Activated CD4-positive, alpha-beta T cell treated with anti-CD3 and anti-CD28 coated beads, Interleukin-10, Interleukin-2, amounts not matched to agents 100 ng/mL and 50 ng/mL, durations not matched to agents 16 hours and 8 hours (primary cell): ENCODE measurements at regions not wholly inside any gene's neighbourhood (a gene's known extent, or its start where the extent isn't known, plus 50 kb on each side); places are given as distances from the start of the nearest gene placed in this dataset.

Experiments used
- DNase-seq: peaks from one replicate; pipeline ENCODE4 v3.0.0-alpha.2; 2020

DNA sequence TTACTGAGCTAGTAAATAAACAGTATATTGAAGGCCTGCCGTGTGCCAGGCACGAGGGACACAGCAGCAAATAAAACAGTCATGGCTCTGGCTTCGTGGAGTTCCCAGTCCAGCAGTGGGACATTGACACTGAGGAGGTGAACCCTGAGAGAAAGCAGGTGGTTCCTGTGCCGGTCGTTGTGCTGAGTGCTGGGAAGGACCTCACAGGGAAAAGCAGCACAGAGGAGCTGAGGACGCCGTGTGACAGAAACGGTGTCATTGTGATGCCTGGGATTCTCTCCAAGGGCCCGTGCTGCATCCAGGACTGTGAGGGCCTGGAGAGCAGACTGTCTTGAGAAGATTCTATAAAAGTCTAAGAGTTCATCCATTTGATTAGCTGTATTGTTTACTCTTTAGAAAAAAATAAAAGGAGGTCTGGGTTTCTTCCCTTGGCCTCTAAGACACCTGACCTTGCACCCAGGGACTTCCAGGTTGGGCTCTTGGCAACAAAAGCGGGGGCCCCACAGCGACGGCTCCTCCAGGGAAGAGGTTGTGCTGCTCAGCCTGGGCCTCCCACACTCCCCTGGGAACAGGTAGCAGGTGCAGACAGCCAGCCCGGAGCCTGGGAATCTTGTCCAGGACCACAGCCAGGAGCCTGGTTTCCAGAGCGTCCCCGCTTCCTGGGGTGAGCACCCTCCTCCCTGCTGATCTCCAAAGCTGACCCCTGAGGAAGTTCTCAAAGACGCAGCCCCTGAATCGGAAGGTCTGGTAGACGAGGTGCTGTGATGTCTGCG is 251.2 kb upstream of the PMEPA1 start:
- no peak for DNase-seq

- no peak for DNase-seq
These were observed 249.8 kb upstream of the PMEPA1 start for GRCh38 chr20:57959589-57959988.

DNA sequence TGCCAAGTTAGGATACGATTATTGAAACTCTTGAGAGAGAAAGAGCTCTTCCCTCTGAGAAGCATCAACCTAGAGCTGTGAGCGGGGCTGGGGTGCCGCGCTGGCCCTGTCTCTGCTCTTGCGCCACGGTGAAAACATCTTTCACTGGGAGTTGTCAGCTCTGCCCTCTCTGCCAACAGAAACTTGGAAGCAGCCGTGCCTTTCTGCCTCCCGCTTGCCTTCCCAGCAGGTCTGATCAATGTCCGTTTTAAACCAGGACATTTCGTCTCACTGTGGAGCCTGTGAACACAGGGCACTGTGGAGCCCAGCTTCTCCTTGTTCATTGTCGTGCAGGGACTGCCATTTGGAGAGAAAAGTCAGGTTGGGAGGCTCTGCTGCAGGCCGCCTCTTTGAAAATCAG is 249.2 kb upstream of the PMEPA1 start:
- DNase-seq, result no peak

DNA sequence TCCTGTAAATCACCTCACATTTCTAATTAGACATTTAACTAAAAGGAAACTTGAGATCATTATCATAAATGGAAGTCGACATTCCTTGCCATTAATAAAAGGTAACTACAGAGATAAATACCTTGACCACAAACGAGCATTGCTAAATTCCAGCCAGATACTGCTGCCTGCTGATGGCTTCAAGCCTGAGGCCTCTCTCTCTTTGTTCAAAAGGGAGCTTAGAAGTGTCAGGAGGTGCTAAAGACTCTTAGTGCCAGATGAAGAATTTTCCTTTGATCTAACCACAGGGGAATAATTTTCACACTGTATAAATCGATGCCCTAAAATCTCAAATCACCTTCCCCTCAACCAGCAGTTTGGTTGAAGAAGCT is 248.2 kb upstream of the PMEPA1 start:
- no peak for DNase-seq

DNA sequence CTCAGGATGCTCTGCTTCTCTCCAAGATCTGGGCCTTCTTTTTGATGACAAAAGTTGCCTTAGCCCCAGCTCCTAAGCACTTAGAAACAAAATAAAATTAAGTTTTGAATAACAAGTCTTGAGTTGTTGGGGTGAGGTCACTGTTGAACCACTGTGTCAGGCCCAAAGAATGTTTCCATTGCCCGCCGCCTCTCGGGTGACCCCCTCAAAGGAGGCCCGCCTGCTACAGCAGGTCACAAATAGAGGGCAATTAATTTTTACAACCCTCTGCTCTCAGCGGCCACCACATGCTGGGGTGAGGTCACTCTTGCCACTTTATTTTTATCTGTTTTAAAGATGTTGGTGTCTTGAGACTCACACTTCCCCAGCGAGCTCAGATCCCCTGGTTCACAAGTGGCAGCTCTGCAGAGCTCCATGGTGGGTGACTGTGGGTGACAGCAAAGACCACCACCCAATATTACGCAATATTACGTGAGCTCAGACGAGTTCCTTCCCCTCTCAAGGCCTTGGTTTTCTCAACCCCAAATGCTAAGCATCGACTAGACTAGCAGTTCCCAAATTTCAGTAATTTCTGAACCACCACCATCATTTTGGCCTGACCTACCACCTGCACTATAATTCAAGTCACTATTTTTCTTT is 247.7 kb upstream of the PMEPA1 start:
- DNase-seq, result no peak

GRCh38 chr20:57953638-57954037 is 243.8 kb upstream of the PMEPA1 start:
- DNase-seq, result no peak

DNA sequence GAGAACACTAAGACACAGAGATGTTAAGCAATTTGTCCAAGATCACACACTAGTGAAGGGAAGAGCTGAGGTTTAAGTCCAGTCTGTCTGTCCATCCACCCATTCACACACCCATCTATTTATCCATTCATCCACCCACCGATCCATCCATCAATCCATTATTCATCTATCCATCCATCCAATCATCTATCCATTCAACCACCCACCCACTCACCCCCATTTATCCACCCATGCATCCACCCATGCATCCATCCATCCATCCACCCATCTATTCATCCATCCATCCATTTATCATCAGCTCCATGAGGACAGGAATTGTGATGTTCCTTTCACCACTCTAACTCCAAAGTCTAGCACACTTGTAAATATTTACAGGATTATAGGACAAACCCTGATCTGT is 242.3 kb upstream of the PMEPA1 start:
- DNase-seq, result no peak

- no peak for DNase-seq
These were observed 241.7 kb upstream of the PMEPA1 start for GRCh38 chr20:57951549-57951948.

DNA sequence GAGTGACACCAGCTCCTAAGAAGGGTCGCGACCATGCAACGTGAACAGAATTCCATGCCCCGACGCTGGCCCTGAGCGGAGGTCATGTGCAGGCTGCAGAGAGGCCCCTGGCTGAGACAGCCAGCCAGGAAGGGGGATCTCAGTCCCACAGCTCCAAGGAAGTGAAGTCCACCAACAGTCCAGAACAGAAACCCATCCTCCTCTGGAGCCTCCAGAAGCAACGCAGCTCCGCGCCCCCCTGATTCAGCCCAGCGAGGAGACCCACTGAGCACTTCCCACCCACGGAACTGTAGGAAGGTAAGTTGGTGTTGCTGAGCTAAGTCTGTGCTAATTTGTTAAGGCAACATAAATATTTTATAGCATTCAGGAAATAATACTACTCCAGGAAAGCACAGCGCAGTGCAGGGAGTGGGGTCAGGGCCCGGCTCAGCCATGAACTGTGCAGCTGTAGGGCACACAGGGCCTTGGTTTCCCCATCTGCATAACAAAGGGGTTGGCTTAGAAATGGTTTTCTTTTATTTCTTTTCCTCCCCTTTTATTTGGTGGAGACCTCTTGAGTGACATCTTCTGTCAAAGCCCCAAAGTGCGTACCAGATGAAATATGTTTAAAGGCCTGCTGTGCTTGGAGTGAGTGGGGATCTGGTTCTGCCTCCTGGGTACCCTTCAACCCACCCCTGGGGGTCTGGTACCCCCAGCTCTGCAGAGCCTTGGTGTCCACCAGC is 241.1 kb upstream of the PMEPA1 start:
- DNase-seq, result no peak

DNA sequence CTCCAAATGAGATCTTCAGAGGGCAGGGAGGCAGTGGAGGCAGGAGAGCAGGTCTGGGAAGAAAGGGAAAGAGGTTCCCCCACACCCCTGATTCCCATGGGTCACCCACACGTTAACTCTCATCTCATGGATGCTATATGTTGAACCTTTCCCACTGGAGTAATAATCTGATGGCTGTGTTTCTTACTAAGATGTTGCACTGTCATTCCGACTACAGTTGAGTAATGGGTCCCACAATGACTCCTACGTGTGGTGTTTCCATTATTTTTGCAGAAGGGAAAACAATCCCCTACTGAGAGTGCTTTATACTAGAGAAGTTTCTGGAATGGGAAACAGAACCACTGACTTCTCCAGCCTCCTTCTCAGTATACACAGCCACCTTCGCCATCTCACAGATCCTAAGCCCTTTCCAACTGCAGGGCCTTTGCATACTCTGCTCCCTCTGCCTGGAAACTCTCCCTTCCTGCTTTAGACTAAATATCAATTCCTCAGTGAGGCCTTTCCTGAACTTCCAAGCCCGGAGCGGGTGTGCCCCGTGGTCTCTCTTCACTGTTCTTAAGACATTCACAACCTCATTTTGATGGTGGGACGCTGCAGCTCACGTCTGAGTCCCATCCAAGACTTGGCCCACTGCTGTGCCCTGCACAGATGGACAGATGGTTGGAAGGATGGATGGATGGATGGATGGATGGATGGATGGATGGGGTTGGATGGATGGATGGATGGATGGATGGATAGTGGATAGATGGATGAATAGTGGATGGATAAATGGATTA is 238.6 kb upstream of the PMEPA1 start:
- DNase-seq, result no peak

GRCh38 chr20:57947421-57948179 is 237.8 kb upstream of the PMEPA1 start:
- DNase-seq, result no peak

- no peak for DNase-seq
These were observed 236.9 kb upstream of the PMEPA1 start for GRCh38 chr20:57946559-57947315.

- no peak for DNase-seq
These were observed 235.2 kb upstream of the PMEPA1 start for GRCh38 chr20:57944988-57945387.

- DNase-seq, result no peak
These were observed 234.1 kb upstream of the PMEPA1 start for GRCh38 chr20:57943950-57944349.

DNA sequence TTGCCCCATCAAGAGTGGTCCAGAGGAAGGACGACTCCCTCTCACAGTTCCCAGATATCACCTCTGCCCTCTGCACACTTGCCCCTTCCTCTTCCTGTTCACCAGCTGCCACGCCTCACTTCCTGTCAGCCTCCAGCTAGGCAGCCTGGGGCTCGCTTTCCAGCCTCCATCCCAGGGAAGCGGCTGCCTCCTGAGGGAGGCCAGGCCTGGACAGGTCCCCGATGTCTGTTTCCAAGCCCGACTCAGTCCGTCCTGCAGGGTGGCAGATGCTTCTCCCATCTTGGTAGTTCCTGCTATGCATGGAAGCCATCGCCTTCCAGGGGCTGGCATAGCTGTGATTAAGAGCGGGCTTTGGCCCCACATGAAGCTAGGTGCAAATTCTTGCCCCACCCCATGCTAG is 233.5 kb upstream of the PMEPA1 start:
- no peak for DNase-seq

- DNase-seq, result no peak
These were observed 232.0 kb upstream of the PMEPA1 start for GRCh38 chr20:57941604-57942381.

DNA sequence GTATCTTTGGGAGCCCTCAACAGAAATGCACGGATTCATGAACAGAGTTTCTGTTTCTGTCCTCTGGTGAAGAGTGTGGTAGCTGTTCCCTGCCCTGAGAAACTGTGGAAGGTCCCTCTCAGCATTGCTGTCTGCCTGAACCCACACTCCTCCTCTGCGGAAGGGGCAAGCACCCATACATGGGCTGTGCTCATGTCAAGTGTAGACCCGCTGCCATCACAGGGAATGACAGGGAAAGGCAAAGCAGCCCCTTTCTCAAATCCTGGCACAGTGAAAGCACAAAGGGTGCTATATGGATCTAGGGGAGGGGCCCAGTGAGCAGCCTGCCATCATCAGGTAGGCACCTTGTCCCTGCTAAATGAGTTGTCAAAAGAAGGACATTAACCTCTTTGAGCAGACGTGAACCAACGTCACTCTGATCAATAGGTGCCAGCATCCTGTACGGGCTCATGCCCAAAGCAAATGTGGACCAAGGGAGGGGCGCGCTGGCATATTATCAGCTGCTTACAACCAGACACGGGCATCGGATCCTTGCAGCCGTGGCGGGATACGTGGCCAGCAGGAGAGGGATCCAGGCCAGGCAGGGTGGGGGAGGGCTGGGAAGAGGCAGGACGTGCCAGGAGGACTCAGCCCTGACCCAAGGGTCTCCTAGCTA is 231.2 kb upstream of the PMEPA1 start:
- no peak for DNase-seq

- no peak for DNase-seq
These were observed 230.6 kb upstream of the PMEPA1 start for GRCh38 chr20:57940376-57940775.

GRCh38 chr20:57939499-57939898 is 229.7 kb upstream of the PMEPA1 start:
- DNase-seq, result no peak
